H7 (cell line): ENCODE measurements at regions not wholly inside any gene's neighbourhood (a gene's known extent, or its start where the extent isn't known, plus 50 kb on each side); places are given as distances from the start of the nearest gene placed in this dataset.

Experiments used
- DNase-seq: peaks from one replicate; pipeline ENCODE4 v3.0.0; 2012
- H3K27me3 ChIP-seq: 2 replicates; pipeline ENCODE4 v1.6.0; 2011; ENCODE audit warnings: mild to moderate bottlenecking, low read length; ENCODE audit not compliant: control insufficient read depth, insufficient read depth
- H3K36me3 ChIP-seq: replicated peaks from 2 replicates; pipeline ENCODE4 v1.5.1; 2011; ENCODE audit warnings: low read length; ENCODE audit not compliant: control insufficient read depth, insufficient read depth
- H3K4me3 ChIP-seq: 2 replicates; pipeline ENCODE4 v1.5.1; 2011; ENCODE audit warnings: low read depth, mild to moderate bottlenecking, control low read depth, low read length, moderate library complexity; ENCODE audit not compliant: insufficient read depth

DNA sequence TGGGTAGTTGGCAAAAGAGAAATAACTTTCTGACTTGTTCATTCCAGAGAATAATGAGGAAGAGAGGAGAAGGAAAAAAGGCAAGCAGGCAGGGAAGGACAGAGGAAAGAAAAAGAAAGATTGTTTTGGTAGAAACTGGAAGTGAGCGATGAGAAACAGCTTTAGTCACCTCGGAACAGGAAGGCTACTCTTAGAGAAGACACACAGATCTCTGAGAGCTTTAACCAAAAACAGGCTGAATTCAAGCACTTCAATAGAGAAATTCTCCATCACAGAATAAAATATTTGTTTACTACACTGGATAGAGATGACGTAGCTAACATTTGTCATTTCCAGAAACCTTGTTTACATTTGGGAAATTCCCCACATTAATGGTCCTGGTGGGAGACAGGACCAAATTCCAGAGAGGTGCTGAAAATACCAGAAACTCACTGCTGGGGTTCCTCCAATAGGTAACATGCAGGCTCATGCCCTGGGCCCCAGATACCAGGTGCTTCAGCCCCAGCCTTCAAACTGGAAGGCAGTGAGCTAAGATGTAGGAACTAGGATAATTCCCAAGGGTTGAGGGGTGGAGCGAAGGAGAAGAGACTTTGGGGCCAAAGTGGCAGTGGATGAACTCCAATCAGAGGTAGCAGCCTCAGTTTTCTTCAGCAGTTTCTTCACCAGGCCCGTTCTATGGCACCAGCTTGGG, 227.7 kb upstream of the GRAMD2B start:
- no peak for DNase-seq
- Histone ChIP-seq H3K27me3 (no peaks in the 10 kb centered on the region), H3K36me3 (no peaks in the 10 kb centered on the region)

DNA sequence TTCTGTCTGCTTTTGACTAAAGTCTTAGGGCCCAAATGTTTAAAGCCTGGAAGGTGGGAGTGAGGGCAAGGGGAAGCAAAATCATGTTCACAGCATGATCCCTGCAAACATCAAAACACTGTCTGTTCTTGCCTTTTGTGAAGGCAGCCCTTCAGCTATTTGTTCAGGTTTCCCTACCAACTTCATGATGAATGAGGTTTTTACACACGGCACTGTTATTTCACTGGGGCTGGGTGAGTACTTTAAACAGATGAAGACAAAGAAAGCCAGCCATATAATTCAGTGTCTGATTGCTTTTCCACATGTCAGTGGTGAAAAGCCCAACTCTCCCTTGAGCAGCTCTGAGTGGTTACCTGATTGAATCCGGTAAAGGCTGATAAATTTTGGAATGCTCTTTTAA, 224.7 kb upstream of the GRAMD2B start:
- no peaks in the 10 kb centered on the region for H3K36me3 ChIP-seq
- DNase-seq = no peak

More for the DNA sequence above, 227.7 kb upstream of the GRAMD2B start:
- no peak overlapping the region for H3K4me3 ChIP-seq

DNA sequence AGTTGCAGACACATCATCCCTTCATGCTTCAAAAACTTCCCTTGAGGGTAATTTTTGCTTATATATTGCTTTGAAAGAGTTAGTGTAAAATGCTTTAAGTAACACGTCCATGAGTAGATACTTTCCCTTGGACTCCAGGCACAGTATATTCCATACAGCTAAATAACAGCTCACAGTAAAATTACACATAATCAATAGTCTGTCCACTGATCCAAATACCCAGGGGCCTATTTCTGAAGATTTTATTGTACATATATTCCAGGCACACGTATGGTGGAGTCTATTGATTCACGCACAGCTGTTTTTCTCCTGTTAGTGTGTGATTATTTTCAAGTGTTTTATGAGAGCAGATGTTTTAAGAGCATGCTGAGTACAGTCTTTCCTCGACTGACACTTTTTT, 223.7 kb upstream of the GRAMD2B start:
- Histone ChIP-seq H3K27me3 (no peaks in the 10 kb centered on the region), H3K36me3 (no peaks in the 10 kb centered on the region), H3K4me3 (no peak overlapping the region)
- no peak for DNase-seq

More for the DNA sequence above, 224.7 kb upstream of the GRAMD2B start:
- Histone ChIP-seq H3K27me3 (no peaks in the 10 kb centered on the region), H3K4me3 (no peak overlapping the region)

DNA sequence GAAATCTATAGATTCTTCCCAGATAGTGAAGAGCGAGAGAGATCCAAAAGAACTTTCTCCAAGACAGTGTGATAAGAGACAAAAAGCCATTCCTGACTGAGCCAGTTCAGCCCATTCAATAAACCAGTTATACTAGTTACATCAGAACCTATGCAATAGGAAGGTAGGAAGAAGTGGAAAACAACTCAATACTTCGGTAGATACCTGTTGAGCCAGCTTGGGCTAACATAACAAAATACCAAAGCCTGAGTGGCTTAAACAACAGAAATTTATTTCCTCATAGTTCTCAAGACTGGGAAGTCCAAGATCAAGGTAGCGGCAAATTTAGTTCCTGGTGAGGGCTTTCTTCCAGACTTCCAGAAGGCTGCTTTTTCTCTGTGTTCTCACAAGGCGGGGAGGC, 214.5 kb upstream of the GRAMD2B start:
- DNase-seq = no peak
- H3K27me3 ChIP-seq = no peaks in the 10 kb centered on the region
- no peaks in the 10 kb centered on the region for H3K36me3 ChIP-seq
- H3K4me3 ChIP-seq = no peak overlapping the region

DNA sequence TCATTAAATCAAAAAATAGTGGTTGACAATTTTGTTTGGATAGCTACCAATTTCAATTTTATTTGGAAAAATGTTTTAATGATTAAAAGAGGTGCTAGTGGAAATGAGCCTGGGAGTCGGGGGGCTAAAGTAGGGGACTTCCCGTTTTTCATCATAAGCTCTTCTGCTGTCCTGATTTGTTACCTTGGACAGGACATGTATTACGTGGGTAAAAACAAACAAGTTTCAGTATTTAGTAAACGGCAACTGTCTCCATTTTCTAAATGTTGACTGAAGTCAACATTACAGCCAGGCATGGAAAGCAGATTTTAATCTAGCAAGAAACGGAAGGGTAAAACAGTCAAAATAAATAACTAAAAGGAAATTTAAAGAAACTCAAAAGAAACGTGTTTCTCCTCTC, 212.3 kb upstream of the GRAMD2B start:
- no peaks in the 10 kb centered on the region for H3K36me3 ChIP-seq
- no peaks in the 10 kb centered on the region for H3K27me3 ChIP-seq
- H3K4me3 ChIP-seq = no peak overlapping the region
- DNase-seq = no peak

DNA sequence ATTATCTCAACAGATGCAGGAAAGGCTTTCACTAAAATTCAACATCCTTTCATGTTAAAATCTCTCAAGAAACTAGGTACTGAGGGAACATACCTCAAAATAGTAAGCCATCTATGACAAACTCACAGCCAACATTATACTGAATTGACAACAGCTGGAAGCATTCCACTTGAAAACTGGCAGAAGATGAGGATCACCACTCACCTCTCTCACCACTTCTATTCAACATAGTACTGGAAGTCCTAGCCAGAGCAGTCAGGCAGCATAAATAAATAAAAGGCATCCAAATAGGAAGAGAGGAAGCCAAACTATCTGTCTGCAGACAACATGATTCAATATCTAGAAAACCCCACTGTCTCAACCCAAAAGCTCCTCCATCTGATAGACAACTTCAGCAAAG, 203.6 kb upstream of the GRAMD2B start:
- DNase-seq = no peak
- H3K36me3 ChIP-seq = no peaks in the 10 kb centered on the region
- H3K4me3 ChIP-seq = no peak overlapping the region
- no peaks in the 10 kb centered on the region for H3K27me3 ChIP-seq

DNA sequence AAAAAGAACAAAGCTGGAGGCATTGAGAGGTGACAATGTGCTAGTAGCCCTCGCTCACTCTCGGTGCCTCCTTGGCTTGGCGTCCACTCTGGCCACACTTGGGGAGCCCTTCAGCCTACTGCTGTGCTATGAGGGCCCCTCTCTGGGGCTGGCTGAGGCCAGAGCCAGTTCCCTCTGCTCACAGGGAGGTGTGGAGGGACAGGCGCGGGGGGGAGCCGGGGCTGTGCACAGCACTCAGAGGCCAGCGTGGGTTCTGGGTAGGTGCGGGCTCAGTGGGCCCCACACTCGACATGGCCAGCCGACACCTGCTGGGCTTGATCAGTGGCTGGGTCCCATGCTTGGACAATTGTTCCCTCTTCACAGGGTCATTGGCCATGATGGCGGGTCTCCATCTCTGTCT, 202.5 kb upstream of the GRAMD2B start:
- H3K27me3 ChIP-seq = no peaks in the 10 kb centered on the region

DNA sequence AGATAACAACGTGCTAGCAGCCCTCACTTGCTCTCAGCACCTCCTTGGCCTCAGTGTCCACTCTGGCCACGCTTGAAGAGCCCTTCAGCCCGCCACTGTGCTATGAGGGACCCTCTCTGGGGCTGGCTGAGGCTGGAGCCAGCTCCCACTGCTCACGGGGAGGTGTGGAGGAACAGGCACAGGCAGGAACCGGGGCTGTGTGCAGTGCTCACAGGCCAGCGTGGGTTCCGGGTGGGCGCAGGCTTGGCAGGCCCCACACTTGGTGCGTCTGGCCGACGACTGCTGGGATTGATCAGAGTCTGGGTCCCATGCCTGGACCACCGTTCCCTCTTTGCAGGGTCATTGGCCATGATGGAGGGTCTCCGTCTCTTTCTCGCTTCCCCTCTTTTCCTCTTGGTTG, 194.3 kb upstream of the GRAMD2B start:
- Histone ChIP-seq H3K27me3 (no peaks in the 10 kb centered on the region), H3K36me3 (no peaks in the 10 kb centered on the region), H3K4me3 (no peak overlapping the region)
- no peak for DNase-seq

More for the DNA sequence above, 202.5 kb upstream of the GRAMD2B start:
- no peak overlapping the region for H3K4me3 ChIP-seq
- no peaks in the 10 kb centered on the region for H3K36me3 ChIP-seq
- DNase-seq = no peak

DNA sequence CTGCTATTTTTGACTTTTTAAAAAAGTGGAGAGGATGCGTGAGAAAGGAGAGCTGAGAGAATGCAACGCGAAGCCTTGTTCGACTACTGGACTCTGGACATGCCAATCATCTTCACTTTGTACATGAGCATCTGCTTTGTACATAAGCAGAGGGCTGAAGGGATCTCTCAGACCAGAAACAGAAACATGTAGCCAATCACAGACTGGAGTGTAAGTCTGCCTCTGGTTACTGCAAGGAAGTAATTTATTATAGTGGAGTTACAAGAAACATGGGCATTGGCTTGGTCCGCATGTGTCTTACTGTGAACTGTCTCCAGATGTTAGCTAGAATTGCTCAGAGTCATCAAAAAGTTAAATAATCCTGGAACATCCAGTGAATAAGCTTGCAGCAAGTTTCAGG, 190.0 kb upstream of the GRAMD2B start:
- H3K36me3 ChIP-seq = no peaks in the 10 kb centered on the region
- H3K4me3 ChIP-seq = no peak overlapping the region
- no peaks in the 10 kb centered on the region for H3K27me3 ChIP-seq
- DNase-seq = no peak

DNA sequence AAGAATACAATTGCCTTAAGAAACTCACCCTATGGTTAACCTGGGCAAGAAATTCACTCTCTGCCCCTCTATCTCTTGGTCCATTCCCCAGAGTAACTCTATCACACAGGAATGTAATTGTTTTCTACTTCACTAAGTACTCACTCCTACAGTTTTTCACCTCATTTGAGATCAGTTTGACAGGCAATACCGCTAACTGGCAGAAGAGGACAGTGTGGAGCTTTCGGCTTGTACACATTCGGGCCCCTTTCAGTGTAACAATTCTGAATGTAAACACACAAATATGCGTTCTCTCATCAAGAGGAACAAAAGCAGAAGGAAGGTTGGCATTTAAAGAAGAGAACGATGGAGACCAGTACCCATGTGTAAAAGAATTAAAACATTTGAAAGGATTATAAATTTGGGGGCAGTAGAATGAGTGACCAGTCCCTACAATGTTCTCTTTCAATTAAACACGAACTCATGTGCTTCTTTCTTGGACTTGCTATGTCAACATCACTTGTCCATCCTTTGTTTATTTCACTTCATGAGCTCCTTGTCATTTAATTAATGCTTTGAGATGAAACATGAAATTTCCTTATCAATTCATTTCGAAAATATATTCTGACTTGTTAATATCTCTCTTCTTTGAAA, 188.5 kb upstream of the GRAMD2B start:
- no peaks in the 10 kb centered on the region for H3K27me3 ChIP-seq
- H3K4me3 ChIP-seq = no peak overlapping the region
- H3K36me3 ChIP-seq = no peaks in the 10 kb centered on the region
- DNase-seq = peak; percentile 48

DNA sequence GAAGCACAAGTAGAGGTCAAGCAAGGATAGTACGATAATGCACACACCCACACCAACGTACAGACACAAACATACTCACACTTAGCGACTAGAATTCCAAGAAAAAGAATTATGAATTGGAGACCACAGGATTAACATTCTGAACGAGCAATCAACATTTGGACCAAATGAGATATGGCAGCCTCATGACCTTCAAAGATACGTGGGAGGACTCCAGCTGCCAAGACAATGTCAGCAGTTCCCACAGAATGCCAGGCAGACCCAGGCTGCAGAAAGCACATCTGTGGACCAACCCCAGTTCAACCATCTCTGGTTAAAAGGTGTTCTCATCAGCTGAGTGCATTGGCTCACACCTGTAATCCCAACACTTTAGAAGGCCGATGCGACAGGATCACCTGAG, 187.6 kb upstream of the GRAMD2B start:
- no peak for DNase-seq
- Histone ChIP-seq H3K4me3 (no peak overlapping the region), H3K36me3 (no peaks in the 10 kb centered on the region), H3K27me3 (no peaks in the 10 kb centered on the region)

DNA sequence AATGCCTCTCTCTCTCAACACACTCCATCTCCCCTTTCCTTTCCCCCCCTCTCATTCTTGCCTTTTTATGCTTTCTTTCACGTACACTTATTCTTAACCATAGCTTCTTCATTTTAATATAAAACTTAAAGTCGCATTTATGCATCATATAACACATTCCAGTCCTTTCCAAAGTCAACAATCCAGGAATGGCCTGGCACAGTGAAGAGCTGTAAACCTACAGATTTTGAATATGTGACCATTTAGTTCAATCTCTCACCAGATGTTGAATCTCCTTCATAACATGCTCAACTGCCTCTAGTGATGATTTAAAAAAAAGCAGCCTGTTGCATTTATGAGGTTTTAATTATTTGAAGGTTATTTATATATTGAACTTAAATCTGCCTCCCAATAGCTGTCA, 186.2 kb upstream of the GRAMD2B start:
- Histone ChIP-seq H3K4me3 (no peak overlapping the region), H3K27me3 (no peaks in the 10 kb centered on the region), H3K36me3 (no peaks in the 10 kb centered on the region)
- DNase-seq = no peak

DNA sequence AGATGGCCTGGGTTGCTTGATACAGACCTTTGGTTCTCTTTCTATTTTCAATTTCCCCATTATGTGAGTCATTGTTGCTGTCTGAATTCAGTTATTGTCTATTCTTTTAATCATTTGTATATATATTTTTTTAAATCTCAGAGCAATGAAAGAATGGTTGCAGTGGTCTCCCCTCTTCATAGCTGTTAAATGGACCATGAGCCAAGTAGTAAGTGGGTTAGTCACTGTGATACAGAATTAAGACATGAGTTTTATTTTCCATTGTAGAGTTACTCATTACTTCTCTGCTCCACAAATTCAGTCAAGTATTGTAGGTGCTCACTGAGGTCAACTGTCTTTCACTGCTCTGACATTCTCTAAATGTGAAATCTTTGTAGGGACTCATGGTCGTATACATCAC, 174.6 kb upstream of the GRAMD2B start:
- no peak for DNase-seq
- no peak overlapping the region for H3K4me3 ChIP-seq
- H3K36me3 ChIP-seq = no peaks in the 10 kb centered on the region
- no peaks in the 10 kb centered on the region for H3K27me3 ChIP-seq

DNA sequence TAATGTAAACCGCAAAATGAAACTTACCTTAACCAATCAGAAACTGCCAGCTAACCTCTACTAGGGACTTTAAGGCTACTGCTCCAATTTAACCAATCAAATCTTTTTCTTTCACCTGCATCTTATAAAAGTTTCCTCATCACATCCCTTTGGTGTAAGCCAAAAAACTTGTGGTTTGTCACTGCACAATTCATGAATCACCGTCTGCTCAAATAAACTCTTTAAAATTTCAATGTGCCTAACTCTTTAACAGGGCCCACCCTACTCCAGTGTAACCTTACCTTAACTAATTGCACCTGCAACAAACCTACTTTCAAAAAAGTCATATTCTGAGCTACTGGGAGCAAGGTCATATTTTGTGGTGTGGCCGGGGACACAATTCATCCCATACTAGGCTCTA, 172.2 kb upstream of the GRAMD2B start:
- Histone ChIP-seq H3K36me3 (no peaks in the 10 kb centered on the region), H3K4me3 (no peak overlapping the region), H3K27me3 (no peaks in the 10 kb centered on the region)
- DNase-seq = no peak

DNA sequence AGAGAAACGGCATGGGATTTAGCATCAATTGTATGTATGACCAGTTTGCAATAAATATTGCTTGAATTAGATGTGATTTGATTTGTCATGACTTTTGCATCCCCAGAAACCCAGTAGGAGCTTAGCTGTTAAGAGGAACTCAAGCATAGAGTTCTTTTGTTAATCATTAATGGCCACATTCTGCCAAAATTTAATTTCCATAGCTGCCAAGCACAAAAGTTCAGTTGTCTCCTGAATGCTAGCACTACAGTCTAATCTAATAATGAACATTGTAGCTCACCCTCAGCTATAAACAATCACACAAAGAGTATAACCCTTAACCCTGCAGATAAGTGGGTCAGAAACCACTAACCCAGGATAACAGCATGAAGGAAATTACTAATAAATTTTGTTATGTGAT, 169.8 kb upstream of the GRAMD2B start:
- Histone ChIP-seq H3K4me3 (no peak overlapping the region), H3K27me3 (no peaks in the 10 kb centered on the region), H3K36me3 (no peaks in the 10 kb centered on the region)
- DNase-seq = no peak
